ENCODE measurements at regions not wholly inside any gene's neighbourhood (a gene's known extent, or its start where the extent isn't known, plus 50 kb on each side); places are given as distances from the start of the nearest gene placed in this dataset.
"Not testable (repeated sequence)": the region's sequence is repeated elsewhere in the genome, so short reads cannot be mapped to it uniquely, and the experiment has no call there.

DNA sequence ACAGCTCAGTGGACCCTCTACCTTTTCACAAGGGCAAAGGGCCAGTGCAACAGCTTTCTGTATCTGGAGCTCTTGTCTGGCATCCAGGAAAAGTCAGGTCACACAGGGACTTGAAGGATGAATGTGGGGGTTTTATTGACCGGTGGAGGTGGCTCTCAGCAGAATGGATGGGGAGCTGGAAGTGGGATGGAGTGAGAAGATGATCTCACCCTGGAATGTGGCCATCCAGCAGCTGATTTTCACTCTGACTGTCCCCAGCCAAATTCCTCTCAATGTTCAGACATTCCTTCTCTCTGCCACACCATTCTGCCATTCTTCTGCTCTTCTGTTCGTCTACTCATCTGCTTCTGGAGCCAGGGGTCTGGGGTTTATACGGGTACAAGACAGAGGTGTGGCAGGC lies 1119.9 kb downstream of the TAF11L14 start:
- DNase-seq (ENCODE audit: extremely low read depth in 1 of 2, low read depth in 1 of 2): no peak

DNA sequence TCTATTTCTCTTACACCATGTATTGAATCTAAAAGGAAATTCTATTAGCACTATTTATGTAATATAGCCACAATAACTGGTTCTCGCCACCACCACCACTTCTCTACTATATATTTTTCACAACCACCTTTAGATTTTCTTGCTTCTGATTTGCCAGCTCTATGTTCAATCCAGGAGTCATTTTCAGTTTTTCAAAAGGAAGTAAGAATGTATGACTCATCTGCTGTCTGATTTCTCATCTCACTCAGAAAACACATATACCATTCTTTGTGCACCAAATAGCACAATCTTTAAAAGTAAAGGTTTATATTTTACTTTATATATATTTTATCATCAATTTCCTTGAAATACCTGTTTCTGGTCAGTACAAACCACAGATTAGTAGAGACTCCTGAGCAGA lies 1127.5 kb downstream of the TAF11L14 start:
- DNase-seq (ENCODE audit: extremely low read depth in 1 of 2, low read depth in 1 of 2): no peak

DNA sequence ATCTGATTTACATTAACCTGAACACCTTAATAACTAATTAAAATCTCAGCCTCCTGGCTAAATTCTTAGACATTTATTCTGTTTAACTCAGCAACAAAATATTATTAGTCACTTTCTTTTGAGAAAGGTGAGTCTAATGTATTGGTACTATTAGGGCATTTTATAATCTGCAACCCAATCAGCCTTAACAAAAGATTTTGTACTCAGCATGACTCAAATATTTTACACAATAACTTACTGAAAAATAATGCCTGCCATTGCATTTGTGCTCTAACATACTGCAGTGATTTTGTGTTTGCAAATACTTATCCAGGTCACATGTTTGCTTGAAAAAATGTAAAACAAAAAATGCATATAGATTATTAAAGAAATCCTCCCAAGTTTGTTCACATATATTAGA lies 1129.9 kb downstream of the TAF11L14 start:
- no peak for DNase-seq (ENCODE audit: extremely low read depth in 1 of 2, low read depth in 1 of 2)

DNA sequence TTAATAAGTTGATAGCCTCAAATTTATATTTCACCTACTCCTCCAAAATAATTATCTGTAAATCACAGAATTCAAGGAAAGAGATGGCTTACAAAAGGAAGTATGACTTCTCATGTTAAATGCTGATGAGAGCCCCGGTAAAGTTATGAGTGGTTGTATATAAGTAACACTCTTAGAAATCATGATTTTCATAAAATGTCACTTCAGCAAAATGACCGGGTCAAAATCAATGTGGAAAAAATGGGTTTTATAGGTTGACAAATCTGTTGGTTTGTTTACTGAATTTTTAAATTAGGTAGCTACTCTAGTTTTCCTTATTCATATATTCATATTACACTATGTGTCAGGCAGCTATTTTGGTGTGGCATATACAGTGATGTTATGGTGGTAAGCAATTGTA lies 1131.0 kb downstream of the TAF11L14 start:
- DNase-seq (ENCODE audit: extremely low read depth in 1 of 2, low read depth in 1 of 2): no peak

DNA sequence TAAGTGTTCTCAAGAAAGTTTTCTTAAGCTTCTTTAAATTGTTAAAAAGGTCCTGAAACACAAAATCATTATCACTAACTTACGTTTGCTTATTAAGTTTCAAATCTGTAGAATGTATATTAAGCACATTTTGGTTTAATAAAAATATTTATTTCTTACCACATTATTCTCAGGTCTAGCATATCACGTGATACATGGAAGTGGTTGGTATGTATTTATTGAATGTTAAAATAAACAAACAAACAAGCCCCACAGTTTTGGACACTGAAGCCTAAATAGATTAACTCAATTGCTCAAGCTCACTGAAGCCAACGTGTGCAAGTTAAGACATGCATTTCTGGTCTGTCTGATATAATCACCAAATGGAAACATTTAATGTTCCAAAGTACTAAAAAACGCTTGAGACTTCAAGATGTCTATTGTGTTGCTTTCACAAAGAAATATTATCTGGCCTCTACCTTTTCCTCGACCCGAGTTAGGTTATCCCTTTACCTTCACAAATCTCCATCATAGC lies 1136.9 kb downstream of the TAF11L14 start:
- DNase-seq (ENCODE audit: extremely low read depth in 1 of 2, low read depth in 1 of 2): no peak

DNA sequence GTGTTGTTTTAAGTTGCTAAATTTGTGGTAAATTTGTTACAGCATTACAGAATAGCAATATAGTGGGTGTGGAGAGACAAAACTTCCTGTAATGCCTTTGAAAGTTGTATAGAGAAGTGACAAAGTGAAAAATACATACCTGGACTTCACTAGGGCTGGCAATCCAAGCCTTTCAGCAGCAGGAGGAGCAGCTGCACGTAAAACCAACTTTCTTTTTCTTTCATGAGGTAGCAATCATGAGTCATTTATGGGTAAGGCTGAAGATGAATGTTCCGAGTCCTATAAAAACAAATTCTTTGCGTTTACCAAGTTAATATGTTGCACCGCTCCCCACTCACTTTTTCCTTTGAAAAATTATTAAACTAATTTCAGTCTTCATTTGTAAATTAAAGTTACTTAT lies 1138.2 kb downstream of the TAF11L14 start:
- DNase-seq (ENCODE audit: extremely low read depth in 1 of 2, low read depth in 1 of 2): no peak

DNA sequence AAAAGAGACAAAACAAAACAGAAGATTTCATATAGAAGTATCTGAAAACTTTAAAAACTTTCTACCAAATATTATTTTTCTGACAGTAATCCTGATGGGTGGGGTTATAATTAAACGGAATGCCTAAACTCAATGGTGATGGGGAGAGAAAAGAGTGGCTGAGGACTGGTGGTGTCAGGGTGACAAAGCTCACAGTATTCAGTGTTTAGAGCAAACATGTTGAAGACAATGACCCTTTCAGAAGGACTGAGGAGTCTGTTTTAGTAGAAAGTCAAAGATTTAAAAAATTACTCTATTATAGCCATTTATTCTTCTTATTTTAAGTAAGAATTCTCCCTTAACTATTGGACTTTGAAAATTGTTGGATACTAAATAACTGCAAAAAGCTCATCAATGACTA lies 1144.0 kb downstream of the TAF11L14 start:
- no peak for DNase-seq (ENCODE audit: extremely low read depth in 1 of 2, low read depth in 1 of 2)

DNA sequence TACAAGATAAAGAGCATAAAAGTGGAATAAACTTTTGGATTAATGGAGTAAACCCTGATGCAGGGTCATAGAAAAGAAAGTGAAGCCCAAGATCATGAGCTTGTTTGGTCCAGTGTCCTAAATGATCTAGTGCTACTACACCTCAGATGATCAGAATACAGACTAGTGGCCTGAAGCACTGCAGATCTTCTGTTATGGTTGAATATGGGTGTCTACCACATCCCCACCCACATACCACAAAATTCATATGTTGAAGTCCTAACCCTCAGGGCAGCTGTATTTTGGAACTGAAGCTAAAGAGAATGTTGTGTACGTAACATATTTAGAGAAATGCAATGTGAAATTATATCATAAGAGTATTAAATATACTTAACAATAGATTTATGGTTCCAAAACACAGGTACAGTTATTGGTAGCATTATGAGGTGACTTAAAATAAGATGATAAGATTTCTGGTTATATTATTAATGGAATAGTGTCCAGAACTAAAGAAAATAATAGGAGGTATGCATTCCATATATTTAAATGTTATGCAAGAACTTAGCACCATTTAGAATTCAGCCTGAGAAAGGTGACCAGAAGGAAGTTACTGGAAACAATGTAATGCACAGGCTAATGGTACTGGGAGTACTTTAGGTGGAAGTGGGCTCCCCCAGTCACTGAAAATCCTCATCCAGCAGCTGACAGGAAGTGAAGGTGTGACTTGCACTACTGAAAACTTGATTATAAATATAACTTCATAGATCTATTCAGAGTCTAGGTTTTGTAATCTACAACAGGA lies 1155.1 kb downstream of the TAF11L14 start:
- no peak for DNase-seq (ENCODE audit: extremely low read depth in 1 of 2, low read depth in 1 of 2)

DNA sequence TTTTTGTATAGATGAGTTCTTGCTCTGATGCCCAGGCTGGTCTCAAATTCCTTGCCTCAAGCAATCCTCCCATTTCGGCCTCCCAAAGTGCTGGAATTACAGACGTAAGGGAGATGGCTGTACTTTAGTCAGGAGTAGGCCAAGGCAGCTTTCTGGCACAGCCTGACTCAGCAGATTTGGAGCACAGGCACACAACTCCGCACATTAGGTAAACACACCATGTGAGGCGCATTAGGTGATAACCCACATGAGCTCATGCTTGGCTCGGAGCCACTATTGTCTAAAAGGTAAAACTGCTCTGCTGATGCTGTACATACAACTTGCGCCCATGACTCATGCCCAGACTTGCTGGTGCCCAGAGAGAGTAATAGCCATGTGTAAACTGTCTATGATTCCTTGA lies 1157.9 kb downstream of the TAF11L14 start:
- DNase-seq (ENCODE audit: extremely low read depth in 1 of 2, low read depth in 1 of 2): no peak

DNA sequence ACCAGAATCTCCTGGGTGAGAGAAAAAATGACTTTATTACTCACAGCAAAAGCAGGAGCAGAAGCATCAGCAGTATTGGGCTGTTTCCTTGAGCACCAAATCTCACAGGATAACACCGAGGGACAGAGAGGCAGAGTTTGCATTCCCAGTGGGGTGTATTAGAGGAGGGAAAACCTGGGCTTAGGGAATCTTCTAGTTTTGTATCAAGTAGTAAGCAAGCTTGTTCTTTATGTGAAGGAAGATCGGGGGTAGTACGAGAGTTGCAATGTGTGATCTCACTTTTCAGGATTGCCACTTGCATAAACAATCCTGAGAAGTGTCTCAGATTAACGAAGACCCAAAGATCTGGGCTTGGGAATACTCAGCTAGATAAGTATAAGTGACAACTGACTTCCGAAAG lies 1163.0 kb downstream of the TAF11L14 start:
- DNase-seq (ENCODE audit: extremely low read depth in 1 of 2, low read depth in 1 of 2): no peak

DNA sequence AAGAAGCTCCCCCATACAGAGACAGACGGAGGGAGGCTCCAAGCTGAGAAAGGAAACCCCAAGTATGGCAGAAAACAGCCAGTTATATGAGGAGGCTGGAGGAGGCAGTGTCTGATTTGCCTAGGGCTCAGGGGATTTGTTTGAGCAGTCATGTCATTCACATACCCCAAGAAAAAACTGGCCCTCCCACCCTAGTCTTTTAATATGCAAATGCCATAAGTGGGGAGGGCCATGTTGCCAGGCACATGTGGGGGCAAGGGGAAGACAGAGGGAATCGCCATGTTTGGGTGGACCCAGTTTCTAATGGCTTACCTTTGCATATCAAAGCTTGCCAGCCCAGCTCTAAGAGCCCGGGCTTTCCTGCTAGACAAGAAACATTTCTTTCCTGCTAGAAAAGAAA lies 1163.8 kb downstream of the TAF11L14 start:
- DNase-seq (ENCODE audit: extremely low read depth in 1 of 2, low read depth in 1 of 2): no peak

DNA sequence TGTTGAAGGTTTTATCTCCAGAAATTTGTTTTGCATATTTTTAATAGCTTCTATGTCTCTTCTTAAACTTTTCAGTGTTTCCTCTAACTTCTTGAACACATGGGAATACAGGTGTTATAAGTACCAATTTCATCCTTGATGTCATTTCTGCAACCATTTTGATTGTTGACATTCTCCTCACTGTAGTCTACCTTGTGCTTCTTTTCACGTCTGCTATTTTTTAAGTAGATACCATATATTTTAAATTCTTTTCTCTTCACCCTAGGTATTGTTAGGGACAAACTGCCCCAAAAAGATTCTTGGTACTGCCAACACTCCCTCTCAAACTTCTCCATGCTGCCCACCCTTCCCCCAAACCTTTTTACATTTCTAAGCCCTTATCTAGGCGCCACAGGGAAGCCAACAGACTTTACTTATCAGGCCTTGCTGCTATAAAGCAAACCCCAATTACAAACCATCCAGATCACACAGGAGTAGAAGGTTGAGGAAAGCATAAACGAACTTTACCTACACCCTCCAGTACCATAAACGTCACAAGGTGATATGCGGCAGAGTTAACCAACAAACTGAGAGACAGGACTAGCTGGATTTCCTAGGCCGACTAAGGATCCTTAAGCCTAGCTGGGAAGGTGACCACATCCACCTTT lies 1165.3 kb downstream of the TAF11L14 start:
- DNase-seq (ENCODE audit: extremely low read depth in 1 of 2, low read depth in 1 of 2): no peak

DNA sequence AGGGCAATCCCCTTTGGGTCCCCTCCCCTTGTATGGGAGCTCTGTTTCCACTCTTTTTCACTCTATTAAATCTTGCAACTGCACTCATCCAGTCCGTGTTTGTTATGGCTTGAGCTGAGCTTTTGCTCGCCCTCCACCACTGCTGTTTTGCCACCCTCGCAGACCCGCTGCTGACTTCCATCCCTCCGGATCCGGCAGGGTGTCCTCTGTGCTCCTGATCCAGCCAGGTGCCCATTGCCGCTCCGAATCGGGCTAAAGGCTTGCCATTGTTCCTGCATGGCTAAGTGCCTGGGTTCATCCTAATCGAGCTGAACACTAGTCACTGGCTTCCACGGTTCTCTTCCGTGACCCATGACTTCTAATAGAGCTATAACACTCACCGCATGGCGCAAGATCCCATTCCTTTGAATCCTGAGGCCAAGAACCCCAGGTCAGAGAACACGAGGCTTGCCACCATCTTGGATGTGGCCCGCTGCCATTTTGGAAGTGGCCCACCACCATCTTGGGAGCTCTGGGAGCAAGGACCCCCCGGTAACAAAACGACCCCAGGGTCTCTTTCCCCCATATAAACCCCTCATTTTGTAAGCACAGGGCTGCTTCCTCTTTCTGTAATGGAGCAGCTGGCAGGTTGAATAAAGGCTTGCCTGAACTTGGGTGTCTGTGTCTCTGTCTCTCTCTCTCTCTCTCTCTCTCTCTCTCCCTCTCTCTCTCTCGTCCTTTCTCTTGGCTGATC lies 1166.2 kb downstream of the TAF11L14 start:
- no peak for DNase-seq (ENCODE audit: extremely low read depth in 1 of 2, low read depth in 1 of 2)

DNA sequence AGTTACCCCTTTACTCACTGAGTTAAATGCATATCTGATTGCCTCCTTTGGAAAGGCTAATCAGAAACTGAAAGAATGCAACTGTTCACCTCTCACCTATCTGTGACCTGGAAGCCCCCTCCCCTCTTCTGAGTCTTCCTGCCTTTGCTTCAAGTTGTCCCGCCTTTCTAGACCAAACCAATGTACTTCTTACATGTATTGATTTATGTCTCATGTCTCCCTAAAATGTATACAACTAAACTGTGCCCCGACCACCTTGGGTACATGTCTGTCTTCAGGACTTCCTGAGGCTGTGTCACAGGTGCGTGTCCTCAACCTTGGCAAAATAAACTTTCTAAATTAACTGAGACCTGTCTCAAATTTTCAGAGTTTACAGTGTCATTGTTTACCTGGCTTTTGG lies 1167.2 kb downstream of the TAF11L14 start:
- not testable (repeated sequence) for DNase-seq (ENCODE audit: extremely low read depth in 1 of 2, low read depth in 1 of 2)

DNA sequence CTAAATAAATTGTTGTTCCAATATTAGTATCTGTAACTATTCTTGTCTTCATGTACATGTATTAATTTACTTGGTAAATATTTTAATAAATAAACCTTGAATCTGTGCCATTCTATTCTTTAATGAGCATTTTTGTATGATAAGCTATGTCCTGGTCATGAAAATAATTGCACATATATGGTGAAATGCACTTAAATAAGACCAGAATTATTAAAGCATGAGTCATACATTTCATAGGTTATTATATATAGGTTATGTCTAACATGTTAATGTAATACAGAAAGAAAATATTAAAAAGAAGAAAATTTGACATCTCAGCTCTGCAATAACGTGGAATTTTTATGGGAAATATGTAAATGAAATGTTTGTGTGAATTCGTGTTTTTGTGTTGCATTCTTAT lies 1168.1 kb downstream of the TAF11L14 start:
- no peak for DNase-seq (ENCODE audit: extremely low read depth in 1 of 2, low read depth in 1 of 2)

DNA sequence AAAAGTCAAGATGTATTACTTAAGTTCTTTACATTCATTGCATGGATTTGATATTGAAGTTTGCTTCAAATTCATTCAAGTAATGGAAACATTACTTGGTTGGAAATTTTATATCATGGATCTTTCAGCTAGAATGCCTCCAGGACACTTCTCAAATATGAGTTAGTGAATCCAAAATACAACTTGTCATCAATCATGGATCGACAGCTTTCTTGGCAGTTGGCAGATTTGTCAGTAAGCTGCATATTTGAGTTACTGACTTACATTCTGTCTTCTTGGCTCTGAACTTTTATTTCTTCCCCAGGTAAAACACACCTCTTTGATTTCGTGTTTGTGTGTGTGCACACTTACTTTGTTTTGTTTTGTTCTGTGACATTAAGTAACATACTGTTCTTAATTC lies 1171.1 kb downstream of the TAF11L14 start:
- no peak for DNase-seq (ENCODE audit: extremely low read depth in 1 of 2, low read depth in 1 of 2)

DNA sequence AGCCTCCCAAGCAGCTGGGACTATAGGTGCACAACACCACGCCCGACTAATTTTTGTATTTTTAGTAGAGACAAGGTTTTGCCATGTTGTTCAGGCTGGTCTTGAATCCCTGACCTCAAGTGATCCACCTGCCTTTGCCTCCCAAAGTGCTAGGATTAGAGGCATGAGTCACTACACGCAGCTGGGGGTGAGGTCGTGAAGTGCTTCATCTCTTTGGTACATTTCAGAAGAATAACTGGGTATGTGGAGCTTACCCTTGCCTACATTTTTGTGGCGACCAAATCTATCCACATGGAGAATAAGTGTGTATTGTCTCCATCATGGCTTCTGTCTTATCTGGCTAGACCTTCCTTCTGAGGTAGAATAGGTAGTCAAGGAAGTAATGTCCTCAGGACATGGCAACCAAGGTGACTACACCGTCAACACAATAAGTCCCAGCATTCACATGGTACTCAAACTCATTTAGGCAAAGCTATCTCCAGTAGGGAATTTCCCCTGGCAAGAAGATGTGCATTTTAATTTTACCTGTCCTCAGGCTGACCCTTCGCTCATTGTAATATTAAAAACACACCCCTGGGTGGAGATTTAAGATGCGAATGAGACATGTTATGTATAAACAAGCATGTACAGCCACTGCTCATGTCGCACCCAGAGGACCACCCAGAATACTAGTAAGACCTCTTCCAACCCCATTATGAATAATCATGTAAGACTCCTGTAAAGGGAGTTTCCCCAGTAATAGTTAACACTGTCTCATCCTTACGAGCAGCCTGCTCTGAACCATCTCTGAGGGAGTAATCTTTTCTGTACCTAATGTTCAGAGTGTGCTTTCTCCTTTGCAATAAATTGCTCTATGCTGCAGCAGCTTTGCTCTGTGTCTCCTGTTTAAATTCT lies 1173.2 kb downstream of the TAF11L14 start:
- DNase-seq (ENCODE audit: extremely low read depth in 1 of 2, low read depth in 1 of 2): no peak

DNA sequence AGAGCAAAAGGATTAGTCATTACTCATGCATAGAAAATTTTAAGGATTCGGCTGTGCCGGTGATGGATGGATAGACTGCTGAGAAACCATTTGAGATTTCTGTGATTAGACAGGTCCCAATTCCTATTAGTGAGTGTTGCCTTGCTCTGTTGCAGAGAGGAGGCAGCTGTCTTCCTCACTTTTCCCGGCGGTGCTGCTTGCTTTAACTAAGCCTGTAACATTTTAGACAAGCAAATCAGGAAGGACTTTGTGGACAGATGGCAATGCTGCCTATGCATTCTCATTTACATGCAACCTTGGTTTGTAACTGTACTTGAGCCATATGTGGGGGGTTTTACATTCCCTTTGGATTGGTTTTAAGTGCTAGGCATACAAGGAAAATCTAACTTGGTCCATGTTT lies 1176.3 kb downstream of the CDH18 start:
- no peak for DNase-seq (ENCODE audit: extremely low read depth in 1 of 2, low read depth in 1 of 2)

DNA sequence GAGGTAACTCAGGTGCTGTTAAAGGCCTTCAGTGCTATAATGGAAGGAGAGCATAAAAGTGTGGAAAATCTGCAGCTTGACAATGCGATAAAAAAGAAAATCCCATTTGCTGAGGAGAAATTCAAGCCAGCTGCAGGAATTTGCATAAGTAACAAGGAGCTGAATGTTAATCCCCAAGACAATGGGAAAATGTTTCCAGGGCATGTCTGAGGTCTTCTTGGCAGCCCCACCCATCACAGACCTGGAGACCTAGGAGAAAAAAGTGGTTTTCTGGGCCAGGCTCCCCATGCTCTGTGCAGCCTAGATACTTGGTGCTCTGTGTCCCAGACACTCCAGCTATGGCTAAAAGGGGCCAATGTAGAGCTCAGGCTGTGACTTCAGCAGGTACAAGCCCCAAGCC lies 1159.6 kb downstream of the CDH18 start:
- no peak for DNase-seq (ENCODE audit: extremely low read depth in 1 of 2, low read depth in 1 of 2)

DNA sequence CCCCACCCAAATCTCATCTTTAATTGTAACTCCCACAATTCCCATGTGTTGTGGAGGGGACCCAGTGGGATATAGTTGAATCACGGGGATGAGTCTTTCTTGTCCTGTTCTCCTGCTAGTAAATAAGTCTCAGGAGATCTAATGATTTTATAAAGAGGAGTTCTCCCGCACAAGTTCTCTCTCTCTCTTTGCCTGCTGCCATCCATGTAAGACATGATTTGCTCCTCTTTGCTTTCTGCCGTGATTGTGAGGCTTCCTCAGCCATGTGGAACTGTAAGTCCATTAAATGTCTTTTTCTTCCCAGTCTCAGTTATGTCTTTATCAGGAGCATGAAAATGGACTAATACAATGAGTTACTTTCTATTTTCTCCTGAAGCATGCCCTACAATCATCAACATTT lies 1158.5 kb downstream of the CDH18 start:
- no peak for DNase-seq (ENCODE audit: extremely low read depth in 1 of 2, low read depth in 1 of 2)

DNA sequence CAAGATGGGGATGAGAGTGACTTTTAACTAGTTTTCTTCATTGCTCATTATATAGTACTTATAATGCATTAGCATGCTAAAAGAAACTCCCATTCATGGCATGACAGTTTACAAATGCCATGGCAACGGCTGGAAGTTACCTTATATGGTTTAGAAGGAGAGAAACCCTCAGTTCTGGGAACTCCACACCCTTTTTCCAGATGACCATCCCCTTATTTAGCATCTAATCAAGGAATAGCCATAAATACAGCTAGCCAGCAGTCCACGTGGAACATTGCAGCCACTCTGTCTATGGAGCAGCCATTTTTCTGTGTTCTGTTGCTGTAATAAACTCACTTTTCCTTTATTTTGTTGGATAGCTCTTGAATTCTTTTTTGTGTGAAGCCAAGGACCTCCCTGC lies 1137.8 kb downstream of the CDH18 start:
- no peak for DNase-seq (ENCODE audit: extremely low read depth in 1 of 2, low read depth in 1 of 2)
